Liver (tissue), 7 donors: ENCODE measurements at regions not wholly inside any gene's neighbourhood (a gene's known extent, or its start where the extent isn't known, plus 50 kb on each side); places are given as distances from the start of the nearest gene placed in this dataset.

ENCODE experiments used
- DNase-seq: peaks from one replicate; pipeline ENCODE4 v3.0.0-alpha.2; 2017; ENCODE audit warnings: low spot score
- H3K27ac ChIP-seq, 2 donors: one replicate each; pipeline ENCODE4 v1.7.0; 2013; ENCODE audit warnings: inconsistent platforms in 2 of 2, low read length in 2 of 2, control low read depth in 1 of 2, low read depth in 1 of 2, mild to moderate bottlenecking in 1 of 2
- H3K27me3 ChIP-seq, 4 donors: one replicate each; pipeline versions ENCODE4 v1.6.1 to v1.7.0; 2013; ENCODE audit warnings: low read length in 3 of 4, inconsistent platforms in 1 of 4, mild to moderate bottlenecking in 1 of 4, moderate library complexity in 1 of 4; ENCODE audit not compliant: control insufficient read depth in 4 of 4, insufficient read depth in 4 of 4
- H3K36me3 ChIP-seq, 4 donors: one replicate each; pipeline versions ENCODE4 v1.6.1 to v1.7.0; 2013; ENCODE audit warnings: low read length in 3 of 4, mild to moderate bottlenecking in 3 of 4, low read depth in 1 of 4, moderate library complexity in 1 of 4; ENCODE audit not compliant: control insufficient read depth in 4 of 4, insufficient read depth in 3 of 4
- H3K4me1 ChIP-seq, 4 donors: one replicate each; pipeline versions ENCODE4 v1.6.1 to v1.7.0; 2013; ENCODE audit warnings: low read length in 3 of 4, mild to moderate bottlenecking in 3 of 4, moderate library complexity in 1 of 4; ENCODE audit not compliant: control insufficient read depth in 4 of 4, insufficient read depth in 4 of 4
- H3K4me3 ChIP-seq, 3 donors: one replicate each; pipeline versions ENCODE4 v1.6.1 to v1.7.0; 2013; ENCODE audit warnings: low read length in 3 of 3, control low read depth in 1 of 3, low read depth in 1 of 3, mild to moderate bottlenecking in 1 of 3
- H3K9ac ChIP-seq, 2 donors: one replicate each; pipeline ENCODE4 v1.7.0; 2013; ENCODE audit warnings: low read length in 2 of 2, mild to moderate bottlenecking in 2 of 2, moderate library complexity in 2 of 2, control low read depth in 1 of 2, low read depth in 1 of 2
- H3K9me3 ChIP-seq, 4 donors: one replicate each; pipeline versions ENCODE4 v1.6.1 to v1.7.0; 2013; ENCODE audit warnings: low read length in 3 of 4; ENCODE audit not compliant: control insufficient read depth in 4 of 4
- EGR1 ChIP-seq, 2 donors: IDR thresholded peaks; 2 replicates each; pipeline ENCODE4 v1.6.1; 2016 to 2018; ENCODE audit warnings: antibody characterized with exemption in 2 of 2, low read depth in 2 of 2
- FOXA1 ChIP-seq: IDR thresholded peaks from 2 replicates; pipeline ENCODE4 v1.6.1; 2016; ENCODE audit warnings: antibody characterized with exemption
- FOXA2 ChIP-seq: IDR thresholded peaks from 2 replicates; pipeline ENCODE4 v1.6.1; 2016; ENCODE audit warnings: antibody characterized with exemption
- GABPA ChIP-seq, 2 donors: IDR thresholded peaks in 1 of 2; conservative IDR thresholded peaks in 1 of 2; 2 replicates each; pipeline ENCODE4 v1.6.1; 2016; ENCODE audit warnings: antibody characterized with exemption in 2 of 2, mild to moderate bottlenecking in 1 of 2, moderate library complexity in 1 of 2
- HNF4A ChIP-seq, 2 donors: conservative IDR thresholded peaks; 2 replicates each; pipeline ENCODE4 v1.6.1; 2016; ENCODE audit warnings: antibody characterized with exemption in 2 of 2, mild to moderate bottlenecking in 2 of 2
- JUND ChIP-seq, 2 donors: IDR thresholded peaks; 2 replicates each; pipeline ENCODE4 v1.6.1; 2016; ENCODE audit warnings: antibody characterized with exemption in 2 of 2
- NR2F2 ChIP-seq: IDR thresholded peaks from 2 replicates; pipeline ENCODE4 v1.6.1; 2016; ENCODE audit warnings: antibody characterized with exemption
- RAD21 ChIP-seq, 2 donors: IDR thresholded peaks; 2 replicates each; pipeline ENCODE4 v1.6.1; 2016; ENCODE audit warnings: antibody characterized with exemption in 2 of 2, mild to moderate bottlenecking in 2 of 2
- SP1 ChIP-seq: IDR thresholded peaks from 2 replicates; pipeline ENCODE4 v1.6.1; 2018; ENCODE audit warnings: antibody characterized with exemption, mild to moderate bottlenecking
- YY1 ChIP-seq: IDR thresholded peaks from 2 replicates; pipeline ENCODE4 v1.6.1; 2016; ENCODE audit warnings: antibody characterized with exemption, mild to moderate bottlenecking
- WGBS: extraction: QIAGEN DNeasy Blood & Tissue Kit; methylation state at CpG from one replicate; pipeline ENCODE4 v1.1.7; 2013; 5-methylcytosine and 5-hydroxymethylcytosine counted together
- TF ChIP-seq, protein P1 (sequence below): IDR thresholded peaks from 2 replicates; pipeline ENCODE4 v1.6.1; 2016; ENCODE audit warnings: antibody characterized with exemption, mild to moderate bottlenecking
- TF ChIP-seq, protein P2 (sequence below): IDR thresholded peaks from 2 replicates; pipeline ENCODE4 v1.6.1; 2016; ENCODE audit warnings: antibody characterized with exemption
- TF ChIP-seq, protein P3 (sequence below): IDR thresholded peaks from 2 replicates; pipeline ENCODE4 v1.6.1; 2016; ENCODE audit warnings: antibody characterized with exemption
- TF ChIP-seq, protein P4 (sequence below): IDR thresholded peaks from 2 replicates; pipeline ENCODE4 v1.6.1; 2016; ENCODE audit warnings: antibody characterized with exemption
- donor health status: healthy.
- donor health status: healthy.
- donor health status: healthy.
- donor health status: healthy.

DNA sequence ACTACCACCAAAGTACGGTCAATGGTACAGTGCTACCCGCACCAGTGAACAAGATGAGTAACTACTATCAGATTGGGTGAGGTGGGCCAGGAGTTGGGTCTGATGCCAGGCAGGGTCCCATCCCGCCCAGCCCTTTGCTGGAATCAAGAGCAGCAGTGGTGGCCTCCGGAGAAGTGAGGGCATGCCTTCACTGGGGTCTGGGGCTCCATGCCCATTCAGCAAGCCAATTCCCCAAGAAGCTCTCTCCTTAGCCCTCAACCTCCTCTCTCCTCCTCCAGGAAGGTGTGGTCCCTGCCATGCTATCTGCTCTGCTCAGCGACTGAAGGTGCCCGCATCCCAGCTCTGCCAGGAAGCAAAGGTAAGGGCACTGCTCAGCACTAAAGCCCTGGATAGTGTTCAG lies 62.7 kb upstream of the CPLX2 start:
- H3K27ac ChIP-seq, result no peak overlapping the region
- no peak for DNase-seq
- no peaks in the 10 kb centered on the region for H3K36me3 ChIP-seq
- H3K4me3 ChIP-seq, result no peak overlapping the region
- H3K9me3 ChIP-seq, result no peaks in the 10 kb centered on the region
- no peak overlapping the region for H3K9ac ChIP-seq
- H3K4me1 ChIP-seq, result no peaks in the 10 kb centered on the region
- H3K27me3 ChIP-seq, result peaks cover 0 to 2% (median 0%) of the 10 kb centered on the region in 4 donors
- TF ChIP-seq FOXA1, result no peak
- TF ChIP-seq, protein P1, sequence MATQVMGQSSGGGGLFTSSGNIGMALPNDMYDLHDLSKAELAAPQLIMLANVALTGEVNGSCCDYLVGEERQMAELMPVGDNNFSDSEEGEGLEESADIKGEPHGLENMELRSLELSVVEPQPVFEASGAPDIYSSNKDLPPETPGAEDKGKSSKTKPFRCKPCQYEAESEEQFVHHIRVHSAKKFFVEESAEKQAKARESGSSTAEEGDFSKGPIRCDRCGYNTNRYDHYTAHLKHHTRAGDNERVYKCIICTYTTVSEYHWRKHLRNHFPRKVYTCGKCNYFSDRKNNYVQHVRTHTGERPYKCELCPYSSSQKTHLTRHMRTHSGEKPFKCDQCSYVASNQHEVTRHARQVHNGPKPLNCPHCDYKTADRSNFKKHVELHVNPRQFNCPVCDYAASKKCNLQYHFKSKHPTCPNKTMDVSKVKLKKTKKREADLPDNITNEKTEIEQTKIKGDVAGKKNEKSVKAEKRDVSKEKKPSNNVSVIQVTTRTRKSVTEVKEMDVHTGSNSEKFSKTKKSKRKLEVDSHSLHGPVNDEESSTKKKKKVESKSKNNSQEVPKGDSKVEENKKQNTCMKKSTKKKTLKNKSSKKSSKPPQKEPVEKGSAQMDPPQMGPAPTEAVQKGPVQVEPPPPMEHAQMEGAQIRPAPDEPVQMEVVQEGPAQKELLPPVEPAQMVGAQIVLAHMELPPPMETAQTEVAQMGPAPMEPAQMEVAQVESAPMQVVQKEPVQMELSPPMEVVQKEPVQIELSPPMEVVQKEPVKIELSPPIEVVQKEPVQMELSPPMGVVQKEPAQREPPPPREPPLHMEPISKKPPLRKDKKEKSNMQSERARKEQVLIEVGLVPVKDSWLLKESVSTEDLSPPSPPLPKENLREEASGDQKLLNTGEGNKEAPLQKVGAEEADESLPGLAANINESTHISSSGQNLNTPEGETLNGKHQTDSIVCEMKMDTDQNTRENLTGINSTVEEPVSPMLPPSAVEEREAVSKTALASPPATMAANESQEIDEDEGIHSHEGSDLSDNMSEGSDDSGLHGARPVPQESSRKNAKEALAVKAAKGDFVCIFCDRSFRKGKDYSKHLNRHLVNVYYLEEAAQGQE, result no peak
- TF ChIP-seq GABPA (IDR thresholded peaks at IDR 0.05 in 1 of 2, conservative IDR thresholded peaks at IDR 0.05 in 1 of 2), result no peak
- TF ChIP-seq, protein P2, sequence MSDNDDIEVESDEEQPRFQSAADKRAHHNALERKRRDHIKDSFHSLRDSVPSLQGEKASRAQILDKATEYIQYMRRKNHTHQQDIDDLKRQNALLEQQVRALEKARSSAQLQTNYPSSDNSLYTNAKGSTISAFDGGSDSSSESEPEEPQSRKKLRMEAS, result no peak
- TF ChIP-seq, protein P3, sequence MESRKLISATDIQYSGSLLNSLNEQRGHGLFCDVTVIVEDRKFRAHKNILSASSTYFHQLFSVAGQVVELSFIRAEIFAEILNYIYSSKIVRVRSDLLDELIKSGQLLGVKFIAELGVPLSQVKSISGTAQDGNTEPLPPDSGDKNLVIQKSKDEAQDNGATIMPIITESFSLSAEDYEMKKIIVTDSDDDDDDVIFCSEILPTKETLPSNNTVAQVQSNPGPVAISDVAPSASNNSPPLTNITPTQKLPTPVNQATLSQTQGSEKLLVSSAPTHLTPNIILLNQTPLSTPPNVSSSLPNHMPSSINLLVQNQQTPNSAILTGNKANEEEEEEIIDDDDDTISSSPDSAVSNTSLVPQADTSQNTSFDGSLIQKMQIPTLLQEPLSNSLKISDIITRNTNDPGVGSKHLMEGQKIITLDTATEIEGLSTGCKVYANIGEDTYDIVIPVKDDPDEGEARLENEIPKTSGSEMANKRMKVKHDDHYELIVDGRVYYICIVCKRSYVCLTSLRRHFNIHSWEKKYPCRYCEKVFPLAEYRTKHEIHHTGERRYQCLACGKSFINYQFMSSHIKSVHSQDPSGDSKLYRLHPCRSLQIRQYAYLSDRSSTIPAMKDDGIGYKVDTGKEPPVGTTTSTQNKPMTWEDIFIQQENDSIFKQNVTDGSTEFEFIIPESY, result no peak
- TF ChIP-seq, protein P4, sequence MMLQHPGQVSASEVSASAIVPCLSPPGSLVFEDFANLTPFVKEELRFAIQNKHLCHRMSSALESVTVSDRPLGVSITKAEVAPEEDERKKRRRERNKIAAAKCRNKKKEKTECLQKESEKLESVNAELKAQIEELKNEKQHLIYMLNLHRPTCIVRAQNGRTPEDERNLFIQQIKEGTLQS, result no peak
- no peak for TF ChIP-seq SP1
- TF ChIP-seq YY1, result no peak
- TF ChIP-seq JUND (IDR thresholded peaks at IDR 0.05), result no peak
- 89% methylated on average over 6 of the region's 6 CpGs for WGBS

DNA sequence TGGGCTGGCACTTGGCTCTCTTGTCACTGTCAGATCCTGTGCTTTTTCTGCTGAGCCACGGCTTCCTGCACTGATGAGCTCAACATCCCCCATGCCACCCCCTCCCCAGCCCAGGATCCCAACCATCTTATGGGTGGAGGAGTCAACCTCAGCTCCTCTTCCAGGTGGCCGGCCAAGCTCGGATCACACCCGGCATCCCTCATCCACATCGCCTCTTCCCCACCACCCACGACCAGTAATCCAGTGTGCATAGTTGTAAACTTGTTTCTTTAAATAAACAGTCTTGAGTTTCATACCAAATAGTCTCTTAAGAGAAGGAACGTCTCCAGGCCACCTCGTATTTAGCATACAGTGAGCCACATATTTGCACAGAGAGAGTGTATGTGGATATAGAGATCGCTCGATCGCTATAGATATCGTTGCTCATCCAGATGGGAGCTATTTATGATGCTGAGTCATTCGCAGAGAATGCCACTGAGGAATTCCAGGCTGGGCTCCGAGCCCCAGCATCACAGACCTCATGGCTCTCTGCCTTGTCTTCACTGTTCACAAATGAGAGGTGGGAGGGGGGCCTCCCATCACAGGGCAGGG lies 61.8 kb upstream of the CPLX2 start:
- Histone ChIP-seq H3K4me3 (no peak overlapping the region), H3K27ac (no peak overlapping the region), H3K4me1 (no peaks in the 10 kb centered on the region), H3K36me3 (no peaks in the 10 kb centered on the region), H3K9me3 (no peaks in the 10 kb centered on the region), H3K27me3 (peaks cover 0 to 2% (median 0%) of the 10 kb centered on the region in 4 donors), H3K9ac (no peak overlapping the region)
- 60% methylated on average over 14 of the region's 14 CpGs for WGBS
- DNase-seq, result no peak
- TF ChIP-seq NR2F2, result no peak
- no peak for TF ChIP-seq RAD21 (IDR thresholded peaks at IDR 0.05)
- TF ChIP-seq HNF4A (conservative IDR thresholded peaks at IDR 0.05), result no peak
- no peak for TF ChIP-seq SP1
- no peak for TF ChIP-seq FOXA2
- TF ChIP-seq, protein P2, result no peak
- no peak for TF ChIP-seq EGR1 (IDR thresholded peaks at IDR 0.05; ENCODE audit: low read depth in 2 of 2)
- no peak for TF ChIP-seq JUND (IDR thresholded peaks at IDR 0.05)
- TF ChIP-seq, protein P3, result no peak
